HepG2 (cell line): ENCODE measurements at regions not wholly inside any gene's neighbourhood (a gene's known extent, or its start where the extent isn't known, plus 50 kb on each side); places are given as distances from the start of the nearest gene placed in this dataset.

Experiments
- ARHGAP35 ChIP-seq: sonication (generic); formaldehyde crosslinking; IDR thresholded peaks from 2 replicates; pipeline ENCODE4 v1.9.0; 2022; ENCODE audit warnings: mild to moderate bottlenecking, inconsistent platforms, moderate library complexity, missing genetic modification reagents, borderline replicate concordance
- GABPB1 ChIP-seq: IDR thresholded peaks from 2 replicates; pipeline ENCODE4 v1.6.1; 2016; ENCODE audit warnings: mild to moderate bottlenecking, missing genetic modification reagents, moderate library complexity, missing compliant biosample characterization
- GZF1 ChIP-seq: sonication (generic); formaldehyde crosslinking; IDR thresholded peaks from 2 replicates; pipeline ENCODE4 v1.5.1; 2020; ENCODE audit warnings: mild to moderate bottlenecking, missing genetic modification reagents
- HOXA3 ChIP-seq: sonication (generic); formaldehyde crosslinking; IDR thresholded peaks from 2 replicates; pipeline ENCODE4 v1.5.0; 2020; ENCODE audit warnings: missing genetic modification reagents
- KLF9 ChIP-seq: IDR thresholded peaks from 2 replicates; pipeline ENCODE4 v1.6.1; 2016; ENCODE audit warnings: low read depth
- MTF1 ChIP-seq: sonication (generic); formaldehyde crosslinking; IDR thresholded peaks from 2 replicates; pipeline ENCODE4 v1.5.0; 2020; ENCODE audit warnings: missing genetic modification reagents
- MTF2 ChIP-seq: sonication (generic); formaldehyde crosslinking; IDR thresholded peaks from 2 replicates; pipeline ENCODE4 v1.5.0; 2020; ENCODE audit warnings: missing genetic modification reagents, borderline replicate concordance
- PCBP1 ChIP-seq: fragments of 200-400 bp; formaldehyde crosslinking; IDR thresholded peaks from 2 replicates; pipeline ENCODE4 v1.6.1; 2017; ENCODE audit warnings: mild to moderate bottlenecking, low read depth, low read length, borderline replicate concordance
- SP5 ChIP-seq: IDR thresholded peaks from 2 replicates; pipeline ENCODE4 v1.6.1; 2016; ENCODE audit warnings: low read depth, borderline replicate concordance
- STAG1 ChIP-seq: sonication (generic); formaldehyde crosslinking; IDR thresholded peaks from 2 replicates; pipeline ENCODE4 v1.4.0; 2020; ENCODE audit warnings: missing genetic modification reagents
- YY1 ChIP-seq: IDR thresholded peaks from 2 replicates; pipeline ENCODE4 v1.6.1; 2011; ENCODE audit warnings: low read length, low read depth, moderate library complexity, mild to moderate bottlenecking; ENCODE audit not compliant: insufficient read depth, insufficient replicate concordance
- ZC3H13 ChIP-seq: sonication (generic); formaldehyde crosslinking; IDR thresholded peaks from 2 replicates; pipeline ENCODE4 v1.8.1; 2023; ENCODE audit warnings: mild to moderate bottlenecking, missing genetic modification reagents, moderate library complexity
- ZNF232 ChIP-seq: sonication (generic); formaldehyde crosslinking; IDR thresholded peaks from 2 replicates; pipeline ENCODE4 v1.4.0; 2020; ENCODE audit warnings: missing genetic modification reagents, borderline replicate concordance
- ZNF629 ChIP-seq: sonication (generic); formaldehyde crosslinking; conservative IDR thresholded peaks from 2 replicates; pipeline ENCODE4 v1.5.0; 2020; ENCODE audit warnings: missing genetic modification reagents
- ZNF777 ChIP-seq: sonication (generic); formaldehyde crosslinking; IDR thresholded peaks from 2 replicates; pipeline ENCODE4 v1.4.0; 2020; ENCODE audit warnings: missing genetic modification reagents
- ZSCAN25 ChIP-seq: sonication (generic); formaldehyde crosslinking; IDR thresholded peaks from 2 replicates; pipeline ENCODE4 v1.8.0; 2022; ENCODE audit warnings: mild to moderate bottlenecking, missing genetic modification reagents
- TF ChIP-seq, protein P1 (sequence below): sonication (generic); formaldehyde crosslinking; IDR thresholded peaks from 2 replicates; pipeline ENCODE4 v1.4.0; 2020; ENCODE audit warnings: missing genetic modification reagents

DNA sequence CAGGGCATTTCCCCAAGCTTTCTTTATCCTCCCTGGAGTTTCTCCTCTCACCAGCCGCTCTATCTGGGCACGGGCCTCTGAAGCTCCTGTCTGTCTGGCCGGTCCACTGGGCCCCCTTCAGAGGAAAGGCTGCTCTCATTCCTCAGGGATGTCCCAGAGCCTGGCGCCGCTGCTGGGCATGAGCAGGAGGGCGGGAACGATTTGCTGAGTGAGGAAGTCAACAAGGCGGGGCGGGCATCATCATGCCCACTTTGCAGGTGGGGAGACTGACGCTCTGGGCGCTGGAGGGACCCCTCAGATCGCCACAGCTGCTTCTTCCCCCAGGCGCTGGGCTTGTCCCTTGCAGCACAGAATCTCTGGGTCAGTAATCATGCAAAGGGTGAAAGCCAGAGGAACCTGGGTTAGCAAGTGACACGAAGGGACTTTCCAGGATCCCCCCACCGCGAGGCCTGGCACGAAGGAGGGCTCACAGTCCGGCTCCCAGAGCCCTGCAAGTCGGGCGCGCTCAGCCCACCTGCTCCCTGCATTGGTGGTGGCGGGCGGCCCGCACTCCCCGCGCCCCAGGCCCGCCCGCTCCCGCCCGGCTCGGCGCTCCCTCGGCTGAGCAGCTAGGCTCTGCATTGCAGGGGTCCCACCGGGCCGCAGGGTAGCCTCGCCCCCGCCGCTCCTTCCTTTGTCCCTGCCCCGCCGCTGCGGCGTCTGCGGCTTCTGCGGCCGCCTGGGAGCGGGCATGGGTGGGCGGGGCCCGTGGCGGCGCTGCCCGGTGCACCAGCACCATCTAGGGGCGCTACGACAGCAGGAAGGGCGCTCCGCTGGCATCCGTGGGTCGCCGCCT lies 157.8 kb downstream of the CYRIA start (continued):
- TF ChIP-seq, protein P1, sequence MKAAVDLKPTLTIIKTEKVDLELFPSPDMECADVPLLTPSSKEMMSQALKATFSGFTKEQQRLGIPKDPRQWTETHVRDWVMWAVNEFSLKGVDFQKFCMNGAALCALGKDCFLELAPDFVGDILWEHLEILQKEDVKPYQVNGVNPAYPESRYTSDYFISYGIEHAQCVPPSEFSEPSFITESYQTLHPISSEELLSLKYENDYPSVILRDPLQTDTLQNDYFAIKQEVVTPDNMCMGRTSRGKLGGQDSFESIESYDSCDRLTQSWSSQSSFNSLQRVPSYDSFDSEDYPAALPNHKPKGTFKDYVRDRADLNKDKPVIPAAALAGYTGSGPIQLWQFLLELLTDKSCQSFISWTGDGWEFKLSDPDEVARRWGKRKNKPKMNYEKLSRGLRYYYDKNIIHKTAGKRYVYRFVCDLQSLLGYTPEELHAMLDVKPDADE (CRISPR knock-in tag): no peak
- TF ChIP-seq GABPB1 (peak; percentile 43; the same call in 1 of the 2 replicates), MTF2 (CRISPR knock-in tag) (peak; percentile 77; the same call in 1 of the 2 replicates), MTF1 (CRISPR knock-in tag) (no peak), ZNF777 (CRISPR knock-in tag) (no peak), ZNF629 (CRISPR knock-in tag) (0 out of 2 replicates have a peak, but pooled peaks have one; percentile 17), SP5 (CRISPR knock-in tag) (peak; percentile 78), HOXA3 (CRISPR knock-in tag) (peak; percentile 15; the same call in 1 of the 2 replicates), ARHGAP35 (CRISPR knock-in tag) (no peak), GZF1 (CRISPR knock-in tag) (no peak), KLF9 (peak; percentile 51; the same call in 1 of the 2 replicates), PCBP1 (no peak), ZNF232 (CRISPR knock-in tag) (no peak), ZC3H13 (CRISPR knock-in tag) (no peak), ZSCAN25 (CRISPR knock-in tag) (no peak), YY1 (peak; percentile 20), STAG1 (peak; percentile 88)
